GM18870 (cell line): ENCODE measurements at regions not wholly inside any gene's neighbourhood (a gene's known extent, or its start where the extent isn't known, plus 50 kb on each side); places are given as distances from the start of the nearest gene placed in this dataset.
A peak's percentile ranks its signal among the peaks of the same experiment; 100 is the strongest.

Experiments used
- ATAC-seq: cut with Tn5 transposase; IDR thresholded peaks from one replicate; pipeline ENCODE4 v1.9.1; 2021; ENCODE audit warnings: moderate library complexity; ENCODE audit not compliant: unreplicated experiment

DNA sequence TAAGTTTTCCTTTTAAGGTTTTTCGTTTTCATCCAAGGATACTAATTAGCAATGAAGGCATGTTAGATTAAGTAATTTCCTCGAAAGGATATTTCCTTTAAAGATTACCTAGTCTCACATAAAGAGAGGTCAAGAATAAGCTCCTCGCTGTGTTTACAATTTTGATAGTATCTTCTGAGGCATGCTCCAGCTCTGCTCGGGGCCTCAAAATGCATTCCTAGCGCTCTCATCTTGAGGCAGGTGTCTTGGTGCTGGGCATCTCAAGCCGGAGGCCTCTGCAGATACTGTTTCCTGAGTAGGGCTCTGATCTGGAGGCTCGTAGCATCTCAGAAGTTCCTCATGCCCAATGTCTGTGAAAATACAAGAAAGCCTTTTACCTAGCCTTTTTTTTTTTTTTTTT is 128.6 kb upstream of the SNX19 start:
- no peak for ATAC-seq

DNA sequence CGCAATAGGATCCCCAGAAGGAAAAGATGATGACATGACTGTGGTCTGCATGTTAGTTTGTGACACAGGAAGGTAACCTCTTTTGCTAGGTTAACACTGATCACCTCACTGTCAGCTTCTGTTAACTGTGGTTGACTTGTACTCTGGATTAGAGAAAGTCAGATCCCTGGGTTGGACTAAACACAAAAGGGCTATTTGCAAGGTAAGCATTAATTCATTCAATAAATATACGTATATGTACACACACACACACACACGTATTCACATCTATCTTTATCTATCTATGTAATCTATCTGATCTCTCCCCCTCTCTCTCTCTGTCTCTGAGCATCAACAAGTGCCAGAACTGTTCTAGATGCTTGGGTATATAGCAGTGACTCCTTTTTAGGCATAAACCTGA is 136.1 kb upstream of the SNX19 start:
- no peak for ATAC-seq

DNA sequence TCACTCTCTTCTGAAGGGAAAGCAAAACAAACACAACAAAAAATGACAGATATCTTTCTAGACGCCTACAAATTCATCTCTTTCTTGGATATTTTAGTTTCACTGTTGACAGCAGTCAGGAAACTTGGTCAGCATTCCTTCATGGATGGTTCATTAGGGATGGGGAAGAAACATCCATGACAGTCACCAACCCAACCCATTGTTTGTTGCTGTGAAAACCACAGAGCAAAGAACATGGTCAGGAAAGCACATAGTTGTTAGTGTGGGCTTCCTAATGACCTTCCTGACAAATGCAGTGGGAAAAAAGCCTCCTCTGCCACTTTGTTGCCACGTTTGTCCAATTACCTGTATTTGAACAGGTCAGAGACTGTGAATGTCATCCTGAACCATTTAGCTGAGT is 139.8 kb upstream of the SNX19 start:
- ATAC-seq = no peak

DNA sequence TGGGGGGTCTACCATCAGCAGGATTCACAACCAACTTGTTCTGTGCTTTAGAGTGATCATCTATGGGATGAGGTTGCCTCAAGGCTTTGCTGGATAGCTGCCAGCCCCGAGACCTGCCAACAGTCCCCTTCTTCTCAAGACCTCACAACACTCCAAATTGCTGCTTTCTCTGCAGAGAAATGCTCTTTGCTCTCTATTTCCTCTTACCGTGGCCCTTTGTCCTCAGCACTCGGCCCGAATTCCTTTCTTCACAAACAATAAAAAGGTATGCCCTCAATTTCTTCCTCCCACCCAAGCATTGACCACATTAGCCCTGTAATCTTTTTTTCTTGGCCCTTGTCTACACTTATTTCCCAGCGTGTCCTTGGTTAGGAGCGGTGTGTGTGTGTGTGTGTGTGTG is 147.4 kb upstream of the SNX19 start:
- ATAC-seq = no peak

DNA sequence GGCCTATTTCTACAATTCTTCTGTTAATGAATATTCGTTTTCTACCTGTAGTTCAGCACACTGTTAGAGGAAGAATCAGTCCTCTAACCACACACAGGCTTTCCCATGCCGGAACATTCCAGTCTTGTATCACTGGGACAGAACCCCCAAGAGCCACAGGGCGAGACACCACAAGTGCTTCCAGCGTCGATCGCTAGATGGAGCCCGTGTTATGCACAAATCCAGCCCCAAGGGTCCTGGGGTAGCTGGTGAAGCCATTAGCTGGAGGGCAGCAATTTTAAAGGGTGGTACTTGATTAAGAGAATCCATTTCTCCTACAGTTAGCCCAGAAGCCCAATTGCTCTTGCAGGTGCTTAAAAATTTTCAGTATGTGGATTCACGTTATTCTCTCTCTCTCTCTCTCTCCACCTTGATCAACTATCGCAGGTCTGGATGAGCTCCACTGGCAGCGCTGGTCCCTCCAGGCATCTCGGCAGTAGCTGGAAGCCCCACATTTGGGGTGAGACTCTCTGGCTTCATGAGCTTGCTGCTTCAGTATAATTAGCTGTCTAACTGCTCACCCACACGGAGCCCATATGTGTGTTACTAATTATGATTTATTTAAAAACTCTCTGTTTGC is 148.2 kb upstream of the SNX19 start:
- ATAC-seq = peak; percentile 75

DNA sequence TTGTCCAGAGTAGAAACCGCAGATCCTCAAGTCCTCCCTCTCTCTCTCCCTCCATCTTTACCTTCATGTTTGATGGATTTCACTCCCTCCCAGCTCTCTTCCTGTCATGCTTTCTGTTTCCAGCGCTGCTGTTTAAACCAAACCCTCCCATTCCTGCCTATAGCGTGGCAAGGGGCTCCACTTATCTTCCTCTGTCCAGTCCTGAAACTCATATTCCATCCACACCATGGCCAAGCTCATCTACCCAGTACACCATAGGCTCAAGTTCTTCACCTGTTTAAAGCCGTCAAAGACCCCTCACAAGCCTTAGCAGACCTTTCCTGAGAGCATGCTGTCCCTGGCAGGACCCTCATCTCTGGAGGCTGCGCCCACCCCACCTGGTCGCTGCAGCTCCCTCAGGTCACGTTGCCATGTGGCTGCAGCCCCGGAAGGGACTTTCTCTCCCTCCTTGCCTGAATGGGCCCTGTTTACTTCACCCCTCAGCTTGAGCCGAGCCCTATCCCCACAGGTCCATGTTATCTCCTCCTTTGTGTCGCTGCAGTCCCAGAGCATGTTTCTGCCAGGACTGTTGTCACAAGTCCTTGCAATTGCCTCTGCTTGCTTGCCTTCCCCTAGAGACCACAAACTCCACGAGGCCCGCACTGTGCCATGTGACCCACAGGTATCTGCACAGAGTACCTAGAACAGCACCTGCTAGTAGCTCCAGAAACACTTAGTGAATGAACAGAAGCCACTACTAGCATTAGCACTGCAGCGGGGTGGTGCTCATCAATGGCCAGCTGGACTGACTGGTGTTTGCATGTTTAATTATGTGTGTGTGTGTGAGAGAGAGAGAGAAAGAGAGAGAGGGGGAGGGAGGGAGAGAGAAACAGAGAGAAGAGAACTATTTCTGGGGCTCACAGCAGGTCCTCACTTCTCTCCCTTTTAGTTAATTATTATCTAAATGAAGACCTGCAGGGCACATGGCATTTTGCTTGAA is 149.4 kb upstream of the SNX19 start:
- no peak for ATAC-seq

DNA sequence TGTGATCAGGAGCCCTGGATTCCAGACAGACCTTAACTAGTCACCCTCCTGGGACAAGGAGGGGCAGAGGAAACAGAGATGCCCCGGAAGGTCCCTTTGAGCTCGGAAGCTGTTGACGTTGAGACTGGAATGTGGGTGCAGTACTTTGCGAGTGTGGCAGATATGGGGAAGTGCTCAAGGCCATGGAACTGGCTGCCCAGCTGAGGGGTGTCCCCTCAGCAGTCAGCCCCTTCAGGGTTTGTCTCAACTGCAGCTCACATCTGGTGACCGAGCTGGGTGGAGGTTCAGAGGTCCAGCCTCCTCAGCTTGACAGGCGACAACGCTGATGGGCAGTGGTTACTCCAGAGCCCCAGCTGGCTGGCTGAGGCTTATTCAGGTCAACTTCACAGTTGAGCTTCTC is 150.3 kb upstream of the SNX19 start:
- no peak for ATAC-seq

DNA sequence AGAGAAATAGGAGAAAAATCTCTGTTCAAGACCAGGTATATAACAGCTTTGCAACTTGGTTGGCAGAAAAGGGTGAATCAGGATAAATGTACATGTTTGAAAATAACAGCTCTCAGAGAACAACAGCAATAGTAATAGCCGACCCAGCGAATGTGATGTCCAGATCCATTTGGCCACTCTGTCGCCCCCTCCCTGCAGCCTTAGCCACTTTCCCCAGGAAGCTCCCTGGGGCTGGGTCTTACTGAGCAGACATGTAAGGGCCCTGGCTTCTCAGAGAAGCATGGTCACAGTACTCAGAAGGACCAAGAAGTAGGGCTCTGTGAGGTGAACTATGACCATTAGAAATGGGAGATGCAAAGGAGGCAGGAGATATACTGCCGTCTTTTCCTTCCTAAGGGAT is 154.1 kb upstream of the SNX19 start:
- ATAC-seq = no peak

DNA sequence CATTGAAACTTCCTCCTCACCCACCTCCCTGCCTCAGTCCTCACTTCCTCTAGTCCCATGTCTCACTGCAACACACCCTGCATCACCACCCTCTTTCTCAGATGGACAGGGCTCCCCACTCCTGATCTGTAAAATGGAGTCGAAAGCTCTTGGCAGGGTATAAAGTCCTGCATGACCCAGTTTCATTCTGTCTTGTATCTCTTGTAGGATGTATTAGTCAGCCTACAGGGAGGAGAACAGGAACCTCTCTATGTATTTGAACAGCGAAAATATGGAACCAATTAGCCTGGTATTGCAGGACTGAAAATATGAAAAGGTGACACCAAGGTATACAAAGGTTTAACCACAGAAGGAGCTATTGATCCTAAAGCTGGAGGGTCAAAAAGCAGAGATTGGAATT is 156.9 kb upstream of the SNX19 start:
- no peak for ATAC-seq

DNA sequence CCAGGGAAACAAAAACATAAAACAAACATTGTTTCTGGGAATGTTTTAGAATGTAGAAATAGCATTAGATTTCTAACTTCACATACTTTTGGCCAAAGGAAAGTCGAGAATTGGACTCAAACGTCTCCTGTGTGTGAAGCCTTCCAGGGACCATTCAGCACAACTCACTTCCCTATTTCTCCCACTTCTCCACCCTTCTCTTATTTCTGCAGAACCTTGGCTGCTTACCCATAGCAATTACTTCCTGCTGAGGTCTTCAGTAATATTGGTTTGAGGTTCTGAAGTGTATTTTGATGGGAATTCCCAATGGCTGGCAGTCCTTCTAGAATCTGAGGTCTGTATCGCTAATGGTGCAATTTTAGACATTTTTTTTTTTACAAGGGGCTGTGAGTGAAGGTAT is 158.3 kb upstream of the SNX19 start:
- ATAC-seq = no peak

DNA sequence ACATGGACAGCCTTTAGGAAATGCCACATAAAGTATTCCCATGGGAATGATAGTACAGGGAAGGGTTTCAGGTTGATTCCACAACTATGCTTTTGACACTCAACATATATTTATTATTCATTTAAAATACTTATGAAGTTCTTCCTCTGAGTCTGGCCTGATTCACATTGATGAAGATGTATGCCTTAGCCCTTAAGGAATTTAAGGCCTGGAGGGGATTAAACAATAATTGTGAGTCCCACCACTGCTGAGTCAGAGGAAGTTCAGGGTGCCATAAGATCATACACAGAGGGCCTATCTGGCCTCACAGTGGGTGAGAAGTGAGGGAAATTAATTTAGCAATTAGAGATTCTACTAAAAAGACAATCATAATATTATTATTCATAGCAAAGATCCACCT is 161.1 kb upstream of the SNX19 start:
- no peak for ATAC-seq

DNA sequence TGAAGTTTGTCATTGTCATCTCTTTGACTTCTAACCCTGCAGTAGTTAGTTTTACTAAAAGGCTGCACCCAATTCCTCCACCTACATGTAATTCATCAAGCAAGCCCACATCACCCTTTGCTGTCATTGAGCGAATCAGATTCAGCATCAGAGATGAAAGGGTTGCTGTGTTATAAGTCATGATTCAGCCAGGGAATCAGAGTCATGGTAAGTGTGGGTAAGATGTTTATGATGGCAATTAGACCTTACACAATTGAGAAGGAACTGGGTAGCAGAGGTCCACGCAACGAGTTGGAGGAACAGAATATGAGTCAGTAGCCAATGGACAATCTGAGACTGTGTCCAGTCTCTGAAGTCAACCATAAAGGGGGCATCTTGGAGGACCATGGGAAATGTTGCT is 162.8 kb upstream of the SNX19 start:
- ATAC-seq = no peak

DNA sequence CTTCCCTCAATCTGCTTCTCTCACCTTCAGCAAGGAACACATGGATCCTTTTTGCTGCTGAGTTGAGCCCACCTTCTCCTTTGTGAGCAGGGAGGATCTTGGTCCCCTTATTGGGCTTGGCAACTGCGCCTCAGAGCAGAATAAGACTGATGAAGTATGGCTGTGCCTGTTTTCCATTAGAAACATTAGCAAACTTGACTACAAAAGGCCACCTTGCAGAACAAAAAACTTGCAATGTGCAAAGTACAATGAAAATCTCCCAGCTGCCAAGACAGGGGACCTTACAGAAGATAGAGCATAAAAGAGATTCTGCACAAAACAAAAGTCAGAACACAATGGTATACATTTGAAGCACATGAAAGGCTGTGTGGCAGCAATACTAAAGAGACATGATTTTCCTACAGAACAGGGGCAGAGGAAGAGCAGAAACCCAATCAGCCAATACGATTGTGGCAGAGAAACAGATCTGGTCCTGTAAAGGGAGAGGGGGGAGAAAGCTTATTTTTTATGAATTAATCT is 173.5 kb upstream of the SNX19 start:
- ATAC-seq = no peak

DNA sequence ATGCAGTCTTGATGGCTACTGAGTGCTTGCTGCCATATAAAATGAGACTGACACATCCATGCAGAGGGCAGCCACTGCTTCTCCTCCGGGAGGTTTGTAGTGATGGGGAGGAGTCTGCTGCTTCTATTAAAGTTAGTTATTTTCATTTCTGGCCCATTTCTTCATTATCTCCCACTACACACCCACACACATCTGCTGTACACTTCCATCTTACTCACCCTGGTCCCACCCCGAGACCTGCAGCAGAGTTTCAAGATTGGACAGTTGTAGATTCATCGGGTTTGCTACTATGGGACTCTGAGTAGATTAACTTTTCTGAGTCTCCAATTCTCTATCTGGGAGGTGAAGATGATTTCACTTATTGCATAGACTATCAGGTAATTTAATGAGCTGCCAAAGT is 176.2 kb upstream of the SNX19 start:
- ATAC-seq = no peak

DNA sequence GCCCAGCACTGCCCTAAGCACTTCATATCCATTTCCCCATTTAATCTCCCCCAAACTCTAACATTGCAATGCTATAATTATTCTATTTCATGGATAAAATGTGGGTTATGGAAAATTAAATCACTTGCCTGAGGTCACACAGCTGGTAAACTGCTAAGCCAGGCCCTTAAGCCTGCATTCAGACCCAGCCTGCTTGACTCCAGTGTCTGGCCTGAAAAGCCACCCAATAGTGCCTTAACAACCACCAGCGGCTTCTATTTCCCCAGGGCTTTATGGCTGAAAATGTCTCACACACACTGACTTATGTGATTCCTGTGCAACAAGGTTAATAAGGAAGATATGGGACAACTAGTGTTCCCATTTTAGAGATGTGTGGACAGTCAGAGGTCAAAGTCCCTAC is 178.5 kb upstream of the SNX19 start:
- no peak for ATAC-seq

DNA sequence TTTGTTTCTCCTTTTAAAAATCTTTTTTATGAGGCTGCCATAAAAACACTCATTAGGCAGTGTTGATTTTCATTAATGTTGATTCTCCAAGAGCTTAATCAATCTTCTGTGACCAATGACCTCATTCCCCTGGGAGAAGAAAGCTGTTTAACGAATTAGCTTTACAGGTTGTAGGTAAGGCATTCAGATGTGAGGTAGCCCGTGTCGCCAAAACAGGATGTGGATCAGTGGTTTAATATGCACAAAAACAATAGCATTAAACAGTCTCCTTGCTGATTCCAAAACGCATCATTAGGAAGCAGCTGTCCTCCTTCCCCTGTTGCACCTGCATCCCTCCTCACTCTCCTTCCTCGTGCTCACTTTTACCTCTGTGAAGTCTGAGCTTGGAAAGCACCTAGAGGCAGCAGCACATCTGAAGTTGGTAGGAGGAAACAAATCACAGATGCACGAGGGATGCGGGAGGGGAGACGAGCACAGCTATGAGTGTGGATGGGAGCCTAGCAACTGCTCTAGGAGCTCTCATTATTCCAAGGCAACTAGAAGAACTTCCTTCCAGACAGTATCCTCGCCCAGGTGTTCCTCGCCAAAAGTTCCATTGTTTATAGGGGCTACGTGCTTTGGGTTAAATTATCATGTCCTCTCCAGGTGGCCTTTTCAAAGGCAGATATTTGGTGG is 179.4 kb upstream of the SNX19 start:
- no peak for ATAC-seq

DNA sequence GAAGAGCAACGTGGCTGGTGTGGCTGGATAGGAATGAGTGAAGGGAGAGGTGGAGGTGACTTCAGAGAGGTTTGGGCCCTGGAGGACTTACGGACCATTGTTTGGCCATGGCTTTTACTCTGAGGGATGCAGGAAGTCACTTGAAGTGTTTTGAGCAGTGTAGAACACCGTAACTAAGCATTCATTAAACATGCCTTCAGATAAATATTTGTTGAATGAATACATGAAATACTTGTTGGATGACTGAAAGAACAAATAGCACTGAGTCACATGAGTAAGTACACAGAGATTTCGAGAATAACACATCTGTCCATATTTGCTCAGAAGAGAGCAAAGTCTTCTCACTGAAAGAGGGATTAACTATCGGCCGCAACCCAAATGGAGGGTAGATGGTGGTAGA is 182.7 kb upstream of the SNX19 start:
- no peak for ATAC-seq

DNA sequence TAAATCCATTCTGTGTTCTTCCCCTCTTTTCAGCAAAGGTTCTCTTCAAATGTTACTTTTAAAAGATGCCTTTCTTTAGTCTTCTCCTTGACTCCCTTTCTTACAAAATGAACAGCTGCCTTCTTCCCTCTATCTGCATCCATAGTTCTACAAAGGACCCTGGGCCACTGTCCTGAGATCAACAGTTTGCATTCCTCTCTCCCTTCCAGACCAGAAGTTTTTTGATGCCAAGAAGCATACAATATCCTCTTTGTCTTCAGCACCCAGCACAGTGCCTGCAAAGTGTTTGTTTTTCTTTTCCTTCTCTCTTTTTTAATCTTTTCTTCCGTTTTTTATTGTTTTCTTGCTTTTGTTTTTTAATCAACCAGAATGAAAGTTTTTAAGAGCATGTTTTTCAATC is 183.5 kb upstream of the SNX19 start:
- no peak for ATAC-seq

DNA sequence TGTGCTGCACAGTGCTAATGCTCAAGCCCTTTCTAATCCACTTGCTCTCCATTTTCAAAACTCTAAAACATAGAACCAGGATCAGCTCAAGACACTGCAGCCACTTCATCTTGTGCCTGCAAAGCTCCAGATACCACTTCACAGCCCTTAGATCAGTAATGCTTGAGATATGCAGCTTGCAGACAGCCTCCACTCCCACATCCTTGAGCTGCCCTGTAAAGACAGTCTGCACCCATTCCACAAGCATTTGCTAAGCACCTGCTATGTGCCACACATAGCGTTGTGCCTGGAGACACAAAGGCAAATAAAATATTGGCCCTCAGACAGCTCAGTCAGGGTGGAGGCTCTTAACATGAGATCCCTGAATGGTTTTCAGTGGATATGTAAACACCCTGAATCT is 192.5 kb upstream of the SNX19 start:
- ATAC-seq = no peak

DNA sequence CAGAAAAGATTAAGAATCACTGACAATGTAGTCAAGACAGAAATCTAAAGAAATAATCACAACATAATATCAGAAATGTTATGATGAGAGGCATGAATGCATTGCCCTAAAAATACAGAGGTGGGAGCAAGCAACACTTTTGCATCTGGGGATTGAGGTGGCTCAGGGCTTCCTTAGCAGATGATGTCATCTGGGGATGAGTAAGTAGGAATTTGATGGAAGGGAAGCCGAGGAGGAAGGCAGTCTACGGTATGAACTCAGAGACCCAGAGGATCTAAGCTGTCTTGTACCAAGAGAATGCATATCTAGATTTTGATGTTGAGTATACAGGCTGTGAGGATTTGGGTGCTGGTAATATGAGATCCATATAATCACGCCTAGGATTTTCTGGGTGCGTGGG is 193.0 kb upstream of the SNX19 start:
- ATAC-seq = no peak

DNA sequence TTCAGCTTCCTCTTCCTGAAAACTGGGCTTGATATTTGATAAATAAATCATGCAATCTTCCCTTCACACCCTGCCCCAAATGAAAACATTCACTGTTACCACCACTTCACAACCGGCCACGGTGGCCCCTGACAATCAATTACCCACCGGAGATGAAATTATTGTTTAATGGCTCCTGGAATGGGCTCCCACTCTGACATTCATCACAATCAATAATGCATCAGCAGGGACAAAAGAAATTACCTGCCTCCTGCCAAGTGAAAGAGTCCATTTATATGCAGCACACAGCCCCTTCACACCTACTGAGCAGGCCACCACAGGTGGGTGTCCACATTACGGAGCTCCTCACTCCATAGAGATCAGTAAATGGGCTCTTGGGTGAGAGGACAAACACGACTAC is 193.5 kb upstream of the SNX19 start:
- ATAC-seq = no peak

DNA sequence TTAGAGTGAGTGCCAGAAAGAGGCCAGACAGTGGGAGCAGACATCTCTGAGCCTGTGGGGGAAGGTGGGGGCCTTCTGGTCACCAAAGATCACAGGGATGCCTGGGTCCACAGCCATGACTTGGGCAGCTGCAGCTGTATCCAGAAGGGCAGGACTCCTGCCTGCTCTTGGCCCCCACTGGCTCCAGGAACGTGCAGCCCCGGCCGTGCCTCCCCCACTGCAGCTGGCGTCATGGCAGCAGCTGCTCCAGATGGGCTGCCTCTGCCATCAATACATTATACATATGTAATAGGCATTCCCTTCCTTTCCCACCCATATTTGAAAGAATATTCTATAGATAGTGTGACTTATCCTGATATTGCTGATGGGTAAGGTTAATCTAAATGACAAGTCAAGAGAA is 195.5 kb upstream of the SNX19 start:
- ATAC-seq = no peak
